HG02840 (cell line): ENCODE measurements at regions not wholly inside any gene's neighbourhood (a gene's known extent, or its start where the extent isn't known, plus 50 kb on each side); places are given as distances from the start of the nearest gene placed in this dataset.

Source experiments
- ATAC-seq: cut with Tn5 transposase; IDR thresholded peaks from one replicate; pipeline ENCODE4 v1.9.1; 2021; ENCODE audit warnings: mild to moderate bottlenecking, moderate library complexity, moderate number of reproducible peaks; ENCODE audit not compliant: unreplicated experiment, low FRiP score

DNA sequence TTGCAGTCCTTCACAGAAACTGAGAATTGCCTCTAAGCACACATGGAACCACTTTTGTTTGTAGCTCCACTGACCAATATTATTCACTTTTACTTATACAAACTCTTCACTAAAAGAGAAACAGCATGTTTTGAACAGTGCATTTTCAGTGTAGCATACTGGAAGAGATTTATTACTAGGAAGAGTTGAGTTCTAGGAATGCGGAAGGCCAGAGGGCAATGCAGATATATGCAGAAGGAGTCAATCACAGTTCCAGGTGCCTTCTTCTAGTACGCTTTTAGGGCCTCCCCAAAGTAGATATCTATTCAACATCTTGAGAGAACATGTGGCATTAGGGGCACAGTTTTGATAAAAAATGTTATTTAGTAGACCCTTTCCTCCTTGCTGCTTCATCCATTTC, 1654.0 kb upstream of the ZEB2 start:
- ATAC-seq: no peak

DNA sequence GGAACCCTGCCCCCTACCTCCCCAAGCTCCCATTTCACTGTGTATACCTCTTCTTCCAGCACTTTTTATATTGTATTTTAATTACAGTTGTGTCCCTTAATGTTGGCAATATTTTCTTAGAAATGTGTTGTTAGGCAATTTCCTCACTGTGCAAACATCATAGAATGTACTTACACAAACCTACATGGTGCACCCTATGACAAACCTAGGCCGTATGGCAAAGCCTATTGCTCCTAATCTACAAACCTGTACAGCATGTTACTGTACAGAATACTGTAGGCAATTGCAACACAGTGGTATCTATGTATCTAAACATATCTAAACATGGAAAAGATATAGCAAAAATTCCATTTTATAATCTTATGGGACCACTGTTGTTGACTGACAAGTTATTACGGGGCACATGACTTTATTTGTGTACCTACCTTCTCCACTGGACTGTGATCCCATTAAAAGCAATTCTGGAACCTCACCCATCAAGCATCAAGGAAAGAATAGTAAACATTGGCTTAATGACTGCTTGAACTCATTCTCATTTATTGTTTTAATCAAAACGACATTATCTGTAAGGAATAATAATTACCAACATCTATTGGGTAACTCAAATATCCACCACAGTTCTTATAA, 1641.5 kb upstream of the ZEB2 start:
- no peak for ATAC-seq

DNA sequence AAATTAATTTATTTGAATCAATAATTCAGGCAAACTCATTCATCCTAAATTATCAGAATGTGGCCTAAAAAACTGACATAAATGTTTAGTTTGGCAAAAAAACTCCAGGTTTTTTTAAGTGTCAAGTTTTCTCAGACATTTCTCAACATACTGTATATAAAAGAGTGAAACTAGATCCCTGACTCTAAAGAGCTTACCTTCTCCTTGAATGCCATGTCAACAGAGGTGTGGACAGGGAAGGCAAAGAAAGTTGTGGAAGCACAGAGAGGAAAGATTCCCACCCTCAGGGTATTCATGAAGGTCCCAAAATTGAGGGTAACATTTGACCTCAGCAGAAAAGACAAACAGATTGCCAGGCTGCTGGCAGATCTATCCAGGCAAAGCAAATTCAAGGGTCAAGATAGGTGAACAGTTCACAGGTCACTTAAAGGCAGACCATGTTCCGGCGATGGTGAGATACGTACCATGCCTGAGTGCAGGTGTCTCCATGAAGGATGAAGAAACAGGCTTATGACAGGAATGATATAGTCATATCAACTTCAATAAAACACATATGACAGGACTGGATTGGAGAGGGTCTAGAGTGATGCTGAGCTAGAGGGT, 1638.3 kb upstream of the ZEB2 start:
- ATAC-seq: no peak

DNA sequence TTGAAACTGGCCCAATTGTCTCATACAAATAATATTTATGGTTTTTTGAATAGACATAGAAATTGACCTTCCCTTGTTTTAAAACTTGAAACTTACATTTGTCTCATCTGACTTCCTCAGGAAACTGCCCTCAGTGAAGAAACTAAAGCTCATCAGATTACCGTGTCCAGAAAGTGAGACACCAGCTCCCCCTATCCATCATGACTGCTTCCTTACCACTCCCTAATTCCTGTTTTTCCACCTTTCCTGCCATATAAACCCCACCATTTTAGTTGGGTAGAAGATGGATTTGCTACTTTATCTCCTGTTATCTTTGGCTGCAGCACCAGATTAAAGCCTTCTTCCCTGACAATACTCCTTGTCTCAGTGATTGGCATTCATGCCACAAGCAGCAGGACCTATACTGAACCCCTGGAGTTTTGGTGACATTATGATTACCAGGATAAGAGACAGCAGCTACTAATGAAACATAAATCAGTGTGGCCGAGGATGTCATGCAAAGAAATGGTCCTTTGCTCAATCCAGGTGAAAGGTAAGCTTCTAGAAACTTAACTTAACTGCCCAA, 1627.6 kb upstream of the ZEB2 start:
- no peak for ATAC-seq

DNA sequence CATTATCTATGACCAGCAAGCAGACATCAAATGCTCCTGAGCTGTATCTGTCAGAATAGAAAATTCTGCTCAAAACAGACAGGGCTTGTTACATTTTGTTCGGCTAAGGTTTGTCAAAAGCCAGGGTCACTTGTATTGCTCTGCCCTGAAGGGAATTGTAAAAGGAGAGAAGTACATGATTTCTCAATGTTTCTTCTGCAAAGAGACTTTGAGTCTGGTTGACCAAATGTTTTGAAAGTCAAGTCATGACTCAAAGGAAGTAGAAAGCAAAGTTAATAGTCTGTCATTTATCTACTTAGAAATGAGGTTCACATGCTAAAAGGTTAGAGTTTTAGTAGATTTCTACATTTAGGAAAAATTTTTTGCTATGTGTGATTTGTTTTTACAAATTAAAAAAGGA, 1624.1 kb upstream of the ZEB2 start:
- ATAC-seq: no peak

DNA sequence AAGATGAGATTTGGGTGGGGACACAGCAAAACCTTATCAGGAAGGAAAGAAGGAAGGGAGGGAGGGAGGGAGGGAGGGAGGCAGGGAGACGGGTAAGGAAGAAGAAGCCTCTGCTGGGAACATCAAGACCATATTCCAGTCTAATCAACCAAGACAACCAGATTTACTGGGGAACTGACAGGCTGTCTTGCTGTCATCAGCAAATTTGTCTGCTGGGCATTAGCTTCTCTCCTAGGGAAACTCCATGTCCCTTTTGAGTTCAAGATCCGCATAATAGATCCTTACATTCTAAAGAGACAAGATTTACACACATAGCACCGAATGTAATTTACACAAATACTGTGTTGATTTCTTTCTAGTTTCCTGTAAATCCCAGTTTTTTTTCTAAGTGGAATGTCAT, 1618.9 kb upstream of the ZEB2 start:
- ATAC-seq: no peak

DNA sequence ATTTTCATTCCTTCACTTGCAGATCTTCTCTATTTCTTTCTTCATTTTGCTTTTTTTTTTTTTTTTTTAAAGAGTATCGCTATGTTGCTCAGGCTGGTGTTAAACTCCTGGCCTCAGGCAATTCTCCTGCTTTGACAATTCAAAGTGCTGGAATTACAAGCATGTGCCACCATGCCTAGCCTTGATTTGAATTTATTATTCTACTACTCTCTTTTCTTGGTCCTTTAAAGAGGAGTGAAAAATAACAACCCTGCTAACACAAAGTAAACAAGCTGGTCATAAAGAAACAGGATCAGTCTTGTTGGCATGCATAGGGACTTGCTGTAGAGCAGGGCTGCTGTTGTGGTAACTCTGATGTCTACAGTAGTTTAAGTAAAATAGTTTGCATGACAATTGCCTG, 1615.3 kb upstream of the ZEB2 start:
- ATAC-seq: no peak

DNA sequence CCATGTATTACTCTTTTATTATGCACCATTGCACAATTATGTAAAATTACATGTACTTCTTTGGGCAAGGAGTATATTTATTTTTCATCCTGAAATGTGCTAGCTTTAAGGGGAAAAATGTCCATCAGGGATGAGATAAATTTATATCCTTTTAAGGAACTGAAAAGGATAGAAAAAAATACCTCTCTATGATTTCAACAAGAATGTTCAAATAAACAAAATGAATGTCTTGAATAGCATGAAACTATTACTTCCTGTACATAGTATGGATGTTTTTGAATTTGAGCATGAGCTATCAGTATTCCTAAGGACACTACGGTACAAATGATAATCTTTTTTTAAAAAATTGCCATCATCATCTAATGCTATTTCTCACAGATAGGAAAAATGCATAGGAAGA, 1611.9 kb upstream of the ZEB2 start:
- no peak for ATAC-seq

DNA sequence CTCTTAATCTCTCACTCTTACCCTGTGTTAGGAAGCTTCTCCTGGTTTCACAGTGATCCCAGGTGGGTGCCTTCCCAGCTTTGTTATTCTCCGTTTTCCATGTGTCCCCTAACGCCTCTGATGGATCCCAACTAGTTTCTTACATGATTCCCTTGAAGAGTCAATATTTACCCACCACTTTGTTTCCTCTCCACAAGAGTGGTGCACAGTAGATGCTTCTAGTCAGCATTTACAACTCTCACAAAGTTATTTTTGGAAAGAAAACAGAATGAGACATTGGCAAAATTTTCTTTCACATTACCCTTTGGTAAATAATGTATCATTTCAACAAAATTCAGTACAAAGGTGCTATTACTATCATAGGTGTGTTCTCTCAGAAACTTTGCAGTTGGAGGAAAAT, 1611.1 kb upstream of the ZEB2 start:
- ATAC-seq: no peak

DNA sequence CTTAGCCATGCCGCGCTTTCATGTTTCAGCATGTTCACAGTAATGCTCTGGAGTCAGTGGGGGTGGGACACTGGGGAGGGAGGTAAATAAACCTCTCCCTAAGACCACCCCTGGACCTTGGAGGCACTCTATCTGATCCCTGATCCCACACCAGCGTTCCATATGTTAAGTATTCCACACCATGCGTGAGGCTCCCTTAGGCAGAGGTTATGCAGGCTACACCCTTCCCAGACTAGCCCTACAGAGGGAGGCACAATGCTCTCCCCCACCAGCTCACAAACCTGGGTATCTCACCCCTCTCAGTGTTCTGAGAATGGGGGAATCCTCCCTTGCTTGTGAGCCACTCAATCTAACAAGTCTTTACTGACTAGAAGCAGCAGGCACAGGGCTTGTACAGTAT, 1610.4 kb upstream of the ZEB2 start:
- no peak for ATAC-seq

DNA sequence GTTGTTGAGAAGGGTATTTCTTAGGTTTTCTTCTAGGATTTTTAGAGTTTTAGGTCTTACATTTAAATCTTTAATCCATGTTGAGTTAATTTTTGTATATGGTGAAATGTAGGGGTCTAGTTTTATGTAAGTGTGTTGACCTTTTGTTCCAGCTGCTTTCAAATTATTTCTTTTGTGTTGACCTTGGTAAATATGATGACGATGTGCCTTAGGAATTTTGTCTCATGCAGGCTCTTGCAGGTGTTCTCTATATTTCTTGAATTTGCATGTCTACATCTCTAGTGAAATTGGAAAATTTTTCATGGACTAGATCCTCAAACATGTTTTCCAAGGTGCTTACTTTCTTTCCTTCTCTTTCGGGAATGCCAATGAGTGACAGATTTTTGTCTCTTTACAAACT, 1609.3 kb upstream of the ZEB2 start:
- no peak for ATAC-seq

DNA sequence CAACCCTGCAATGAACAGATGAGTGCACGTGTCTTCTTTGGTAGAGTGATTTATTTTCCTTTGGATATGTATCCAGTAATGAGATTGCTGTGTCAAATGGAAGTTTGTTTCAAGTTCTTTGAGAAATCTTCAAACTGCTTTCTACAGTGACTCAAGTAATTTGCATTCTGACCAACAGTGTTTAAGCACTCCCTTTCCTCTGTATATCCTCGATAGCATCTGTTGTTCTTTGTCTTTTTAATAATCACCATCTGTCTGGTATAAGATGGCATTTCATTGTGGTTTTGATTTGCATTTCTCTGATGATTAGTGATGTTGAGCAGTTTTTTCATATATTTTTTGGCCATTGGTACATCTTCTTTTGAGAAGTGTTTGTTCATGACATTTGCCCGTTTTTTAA, 1608.3 kb upstream of the ZEB2 start:
- no peak for ATAC-seq

DNA sequence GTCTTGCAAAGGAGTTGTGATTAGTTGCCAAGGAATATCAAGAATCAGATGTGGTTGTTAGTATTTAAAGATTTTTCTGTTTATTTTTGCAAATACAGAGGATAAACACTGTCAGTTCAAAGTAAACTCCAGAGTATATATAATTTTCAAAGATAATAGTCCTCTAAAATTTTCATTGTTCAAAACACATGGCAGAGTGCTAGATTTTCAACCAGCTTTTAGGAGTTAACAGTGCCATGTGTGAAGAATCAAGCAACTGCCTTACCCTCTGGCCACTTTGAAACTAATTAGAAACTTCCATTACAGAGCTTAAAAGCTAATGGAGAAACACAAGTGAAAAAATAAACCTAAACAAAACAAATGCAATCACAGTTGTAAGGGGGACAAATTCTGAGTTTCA, 1605.6 kb upstream of the ZEB2 start:
- no peak for ATAC-seq

DNA sequence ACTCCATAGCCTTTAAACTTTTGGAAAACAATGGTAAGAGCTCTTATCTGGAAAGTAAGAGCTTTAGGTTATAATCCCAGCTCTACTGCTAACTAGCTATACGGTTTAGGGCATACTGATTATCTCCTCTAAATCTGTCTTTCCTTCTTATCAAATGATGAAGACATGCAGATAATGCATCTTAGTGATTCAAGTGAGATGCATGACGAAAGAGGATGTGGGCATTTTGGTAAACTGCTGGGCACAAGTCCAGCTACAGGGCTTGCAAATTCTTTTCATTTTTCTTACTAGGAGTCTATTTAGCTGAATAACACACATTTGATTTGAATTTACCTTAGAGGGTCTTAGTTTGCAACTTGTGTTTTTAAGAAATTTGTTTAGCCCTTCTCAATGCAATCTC, 1604.8 kb upstream of the ZEB2 start:
- no peak for ATAC-seq

DNA sequence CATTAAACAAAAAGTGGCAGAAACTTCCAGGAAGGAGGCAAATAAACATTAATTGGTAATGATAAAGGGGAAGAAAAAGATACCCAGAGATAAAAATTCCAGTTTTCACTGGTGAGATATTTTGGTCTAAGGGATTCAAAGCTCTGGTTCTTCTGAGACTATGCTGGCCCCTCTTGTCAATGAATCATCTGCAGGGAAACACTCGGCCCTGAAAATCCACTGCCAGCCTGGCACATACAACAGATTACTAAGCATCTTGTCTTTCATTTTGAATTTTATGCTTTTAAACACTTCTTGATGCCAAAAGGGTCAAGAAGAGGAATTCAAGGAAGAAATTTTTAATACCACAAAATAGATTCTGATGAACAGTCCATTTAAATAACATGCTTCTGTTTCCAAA, 1603.8 kb upstream of the ZEB2 start:
- ATAC-seq: no peak

DNA sequence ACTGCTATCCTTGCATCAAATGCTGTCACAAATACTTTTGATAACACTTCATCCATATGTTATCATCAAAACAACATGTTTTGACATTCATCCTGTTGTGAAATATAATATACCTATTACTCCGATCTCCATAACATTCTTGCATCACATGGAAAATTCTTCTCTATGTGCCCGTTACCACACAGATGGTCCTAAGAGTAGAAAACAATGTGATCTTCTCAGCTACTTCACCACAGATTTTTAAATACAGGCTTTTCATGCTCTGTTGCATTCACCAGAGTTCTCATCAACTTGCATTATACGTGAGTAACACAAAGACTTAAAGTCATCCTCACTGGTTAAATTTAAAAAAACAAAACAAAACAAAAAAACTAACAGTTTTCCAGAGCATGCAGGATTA, 1603.3 kb upstream of the ZEB2 start:
- no peak for ATAC-seq

DNA sequence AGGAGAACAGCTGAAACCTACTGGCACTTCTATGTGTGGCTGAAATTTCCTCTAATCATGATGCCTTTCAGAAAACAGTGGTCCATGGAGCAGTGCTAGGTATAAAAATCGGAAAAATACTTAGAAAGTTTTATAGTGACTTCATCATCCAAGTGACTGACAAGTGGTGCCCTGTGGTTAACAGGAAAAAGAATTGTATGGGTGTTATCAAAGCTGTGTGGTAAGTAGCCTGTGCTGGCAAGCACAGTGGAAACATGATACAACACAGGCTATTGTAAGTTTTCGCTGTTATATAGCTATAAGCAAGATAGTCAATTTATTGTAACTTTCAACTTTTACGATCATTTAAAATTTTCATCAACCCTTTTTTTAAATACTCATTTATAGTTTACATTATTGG, 1599.7 kb upstream of the ZEB2 start:
- no peak for ATAC-seq

DNA sequence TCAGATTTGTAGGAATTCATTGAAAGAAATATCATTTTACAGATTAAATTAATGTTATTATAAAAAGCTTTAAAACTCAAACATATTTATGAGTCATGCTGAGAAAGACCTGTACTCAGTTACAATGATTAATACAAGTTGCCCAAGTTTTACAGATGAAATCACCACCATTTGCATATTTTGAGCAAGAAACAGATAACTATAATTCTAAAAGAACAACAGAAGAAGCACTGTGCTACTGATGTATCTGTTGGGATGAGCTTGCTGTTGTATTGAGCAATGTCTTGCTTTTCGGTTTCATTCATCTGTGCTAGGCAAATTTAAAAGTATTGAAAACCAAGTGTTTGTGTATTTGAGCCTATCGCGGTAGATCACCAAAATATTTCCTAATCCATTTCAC, 1589.1 kb upstream of the ZEB2 start:
- no peak for ATAC-seq

DNA sequence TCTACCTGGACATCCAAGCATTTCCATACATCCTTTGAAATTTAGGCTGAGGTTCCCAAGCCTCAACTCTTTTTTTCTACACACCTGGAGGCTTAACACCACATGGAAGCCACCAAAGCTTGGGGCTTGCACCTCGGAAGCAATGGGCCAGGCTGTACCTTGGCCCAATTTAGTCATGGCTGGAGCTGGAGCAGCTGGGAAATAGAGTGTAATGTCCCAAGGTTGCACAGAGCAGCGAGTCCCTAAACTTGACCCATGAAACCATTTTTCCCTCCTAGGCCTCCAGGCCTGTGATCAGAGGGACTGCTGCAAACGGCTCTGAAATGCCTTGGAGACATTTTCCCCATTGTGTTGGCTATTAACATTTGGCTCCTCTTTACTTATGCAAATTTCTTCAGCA, 1574.3 kb upstream of the ZEB2 start:
- no peak for ATAC-seq

DNA sequence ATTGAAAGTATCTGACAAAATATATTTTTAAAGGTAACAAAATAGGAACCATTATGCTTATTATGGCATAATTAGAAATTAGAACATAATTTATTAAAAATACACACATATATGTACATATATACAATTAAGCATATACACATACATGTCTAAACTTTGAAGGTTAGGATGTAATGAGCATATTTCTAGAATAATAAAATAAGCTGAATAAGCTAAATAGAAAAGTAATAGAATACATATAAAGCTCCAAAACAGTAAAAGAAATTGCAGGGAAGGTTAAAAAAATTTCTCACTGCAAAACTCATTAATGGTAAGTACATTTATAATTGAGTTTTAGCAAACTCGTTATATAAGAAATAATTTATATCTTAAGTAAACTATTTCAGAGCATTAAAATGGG, 1561.5 kb upstream of the ZEB2 start:
- no peak for ATAC-seq

DNA sequence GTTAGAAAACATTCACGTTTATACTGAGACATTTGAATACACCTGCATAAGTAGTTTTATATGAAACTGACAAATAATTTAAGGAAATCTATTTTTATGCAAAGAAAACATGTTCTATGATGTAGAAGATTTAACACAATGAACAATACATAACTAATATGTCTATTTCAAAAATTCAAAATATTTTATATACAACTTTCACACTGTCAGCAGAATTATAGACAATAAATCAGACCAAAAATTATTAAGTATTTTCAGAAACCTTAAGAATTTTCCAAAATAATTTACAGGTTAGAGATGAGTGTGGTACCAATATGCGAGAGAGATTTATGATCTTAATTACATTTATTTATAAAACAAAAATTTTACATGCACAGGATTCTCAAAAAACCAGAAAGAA, 1561.0 kb upstream of the ZEB2 start:
- no peak for ATAC-seq

DNA sequence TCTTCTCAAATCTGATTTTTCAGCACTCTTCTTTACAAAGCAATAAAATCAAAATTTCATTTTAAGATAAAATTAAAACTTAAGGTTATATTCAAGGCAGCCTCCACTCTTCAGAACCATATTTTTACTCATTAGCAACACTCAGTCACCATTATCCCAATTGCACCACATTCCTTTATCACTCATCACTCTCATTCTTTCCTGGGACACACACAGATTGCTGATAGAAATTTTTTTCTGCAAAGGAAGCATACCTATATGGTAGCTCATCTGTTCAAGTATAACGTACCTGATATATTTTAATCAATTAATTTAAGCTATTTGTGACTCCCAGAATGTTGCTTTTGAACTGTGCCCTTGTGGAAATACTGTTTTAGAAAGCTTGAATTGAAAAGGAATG, 1559.3 kb upstream of the ZEB2 start:
- no peak for ATAC-seq

DNA sequence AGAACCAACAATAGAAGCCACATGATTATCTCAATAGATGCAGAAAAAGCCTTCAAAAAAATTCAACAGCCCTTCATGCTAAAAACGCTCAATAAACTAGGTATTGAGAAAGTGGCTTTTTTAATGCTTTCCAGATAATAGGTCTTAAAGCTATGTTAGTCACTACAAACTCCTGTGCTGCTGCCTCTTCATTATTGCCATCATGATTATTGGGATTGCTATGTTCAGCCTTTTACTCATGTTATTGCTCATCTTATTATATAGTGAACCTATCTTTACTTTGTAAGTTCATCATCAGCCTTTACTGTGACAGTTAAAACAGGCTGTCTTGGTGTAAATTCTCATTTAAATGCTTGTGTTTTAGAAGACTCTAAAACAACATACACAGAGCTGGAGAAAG, 1557.2 kb upstream of the ZEB2 start:
- no peak for ATAC-seq
